ENCODE measurements at regions not wholly inside any gene's neighbourhood (a gene's known extent, or its start where the extent isn't known, plus 50 kb on each side); places are given as distances from the start of the nearest gene placed in this dataset.
A peak's percentile ranks its signal among the peaks of the same experiment; 100 is the strongest.
"Not testable (repeated sequence)": the region's sequence is repeated elsewhere in the genome, so short reads cannot be mapped to it uniquely, and the experiment has no call there.

- DNase-seq (ENCODE audit: extremely low read depth in 1 of 11, low read depth in 9 of 11, low spot score in 4 of 11), result peak in 1 of 11 donors; percentile 5
These were observed 202.0 kb upstream of the NR3C1 start for GRCh38 chr5:143605403-143606005.

GRCh38 chr5:143601917-143602333 is 198.4 kb upstream of the NR3C1 start:
- DNase-seq (ENCODE audit: extremely low read depth in 1 of 11, low read depth in 9 of 11, low spot score in 4 of 11), result no peak

- no peak for DNase-seq (ENCODE audit: extremely low read depth in 1 of 11, low read depth in 9 of 11, low spot score in 4 of 11)
These were observed 197.9 kb upstream of the NR3C1 start for GRCh38 chr5:143601357-143601756.

- DNase-seq (ENCODE audit: extremely low read depth in 1 of 11, low read depth in 9 of 11, low spot score in 4 of 11), result no peak
These were observed 197.1 kb upstream of the NR3C1 start for GRCh38 chr5:143600396-143601075.

GRCh38 chr5:143599474-143599873 is 196.0 kb upstream of the NR3C1 start:
- no peak for DNase-seq (ENCODE audit: extremely low read depth in 1 of 11, low read depth in 9 of 11, low spot score in 4 of 11)

- DNase-seq (ENCODE audit: extremely low read depth in 1 of 11, low read depth in 9 of 11, low spot score in 4 of 11), result no peak
These were observed 193.3 kb upstream of the NR3C1 start for GRCh38 chr5:143596824-143597223.

GRCh38 chr5:143594902-143595818 is 191.7 kb upstream of the NR3C1 start:
- no peak for DNase-seq (ENCODE audit: extremely low read depth in 1 of 11, low read depth in 9 of 11, low spot score in 4 of 11)

GRCh38 chr5:143593723-143594122 is 190.2 kb upstream of the NR3C1 start:
- DNase-seq (ENCODE audit: extremely low read depth in 1 of 11, low read depth in 9 of 11, low spot score in 4 of 11), result no peak

GRCh38 chr5:143592648-143593047 is 189.2 kb upstream of the NR3C1 start:
- no peak for DNase-seq (ENCODE audit: extremely low read depth in 1 of 11, low read depth in 9 of 11, low spot score in 4 of 11)

- no peak for DNase-seq (ENCODE audit: extremely low read depth in 1 of 11, low read depth in 9 of 11, low spot score in 4 of 11)
These were observed 185.6 kb upstream of the NR3C1 start for GRCh38 chr5:143588933-143589662.

- not testable (repeated sequence) for DNase-seq (ENCODE audit: extremely low read depth in 1 of 11, low read depth in 9 of 11, low spot score in 4 of 11)
These were observed 184.6 kb upstream of the NR3C1 start for GRCh38 chr5:143588121-143588520.

GRCh38 chr5:143586781-143587362 is 183.4 kb upstream of the NR3C1 start:
- no peak for DNase-seq (ENCODE audit: extremely low read depth in 1 of 11, low read depth in 9 of 11, low spot score in 4 of 11)

- DNase-seq (ENCODE audit: extremely low read depth in 1 of 11, low read depth in 9 of 11, low spot score in 4 of 11), result no peak
These were observed 182.5 kb upstream of the NR3C1 start for GRCh38 chr5:143585970-143586369.

GRCh38 chr5:143583409-143583808 is 179.9 kb upstream of the NR3C1 start:
- DNase-seq (ENCODE audit: extremely low read depth in 1 of 11, low read depth in 9 of 11, low spot score in 4 of 11), result no peak

GRCh38 chr5:143582869-143583268 is 179.4 kb upstream of the NR3C1 start:
- DNase-seq (ENCODE audit: extremely low read depth in 1 of 11, low read depth in 9 of 11, low spot score in 4 of 11), result no peak

GRCh38 chr5:143582176-143582575 is 178.7 kb upstream of the NR3C1 start:
- DNase-seq (ENCODE audit: extremely low read depth in 1 of 11, low read depth in 9 of 11, low spot score in 4 of 11), result no peak

- no peak for DNase-seq (ENCODE audit: extremely low read depth in 1 of 11, low read depth in 9 of 11, low spot score in 4 of 11)
These were observed 178.2 kb upstream of the NR3C1 start for GRCh38 chr5:143581649-143582048.

GRCh38 chr5:143581147-143581546 is 177.7 kb upstream of the NR3C1 start:
- DNase-seq (ENCODE audit: extremely low read depth in 1 of 11, low read depth in 9 of 11, low spot score in 4 of 11), result no peak

Data from renal cortex interstitium (tissue), 11 donors.